ENCODE measurements at regions not wholly inside any gene's neighbourhood (a gene's known extent, or its start where the extent isn't known, plus 50 kb on each side); places are given as distances from the start of the nearest gene placed in this dataset.

- intact Hi-C loops (cut with DNase I) = no loop called here
- Histone ChIP-seq H3K36me3 (no peaks in the 10 kb centered on the region), H3K4me1 (peaks cover 6 to 7% (median 7%) of the 10 kb centered on the region in 4 donors), H3K9me3 (peaks cover 0 to 9% (median 3%) of the 10 kb centered on the region in 4 donors), H3K4me3 (no peak overlapping the region), H3K27me3 (no peaks in the 10 kb centered on the region), H3K27ac (replicated peaks in 1 of 4) (no peak overlapping the region)
- no peak for TF ChIP-seq CTCF (IDR thresholded peaks at IDR 0.05)
- TF ChIP-seq POLR2A (IDR thresholded peaks at IDR 0.05; ENCODE audit: low read depth) = no peak
- no peak for TF ChIP-seq EP300 (IDR thresholded peaks at IDR 0.05)
- no peak for TF ChIP-seq POLR2AphosphoS5 (IDR thresholded peaks at IDR 0.05)
- 81% methylated on average over 2 of the region's 2 CpGs for WGBS
- DNase-seq (ENCODE audit: extremely low spot score) = no peak
These were observed 121.3 kb upstream of the NUDT4 start for GRCh38 chr12:93256256-93256969.

- Histone ChIP-seq H3K36me3 (no peaks in the 10 kb centered on the region), H3K4me1 (peaks cover 0 to 2% (median under 1%) of the 10 kb centered on the region in 4 donors), H3K27ac (replicated peaks in 1 of 4) (no peak overlapping the region), H3K4me3 (no peak overlapping the region), H3K27me3 (no peaks in the 10 kb centered on the region), H3K9me3 (no peaks in the 10 kb centered on the region)
- 87% methylated on average over 5 of the region's 5 CpGs for WGBS
- no peak for DNase-seq (ENCODE audit: extremely low spot score)
- intact Hi-C loops (cut with DNase I) = no loop called here
- TF ChIP-seq EP300 (IDR thresholded peaks at IDR 0.05) (no peak), POLR2AphosphoS5 (IDR thresholded peaks at IDR 0.05) (no peak), CTCF (IDR thresholded peaks at IDR 0.05) (no peak), POLR2A (IDR thresholded peaks at IDR 0.05; ENCODE audit: low read depth) (no peak)
These were observed 116.1 kb upstream of the NUDT4 start for GRCh38 chr12:93261505-93262094.

- no peak overlapping the region for H3K27ac ChIP-seq (replicated peaks in 1 of 4)
- TF ChIP-seq EP300 (IDR thresholded peaks at IDR 0.05) = no peak
- TF ChIP-seq CTCF (IDR thresholded peaks at IDR 0.05) = no peak
- TF ChIP-seq POLR2AphosphoS5 (IDR thresholded peaks at IDR 0.05) = no peak
- TF ChIP-seq POLR2A (IDR thresholded peaks at IDR 0.05; ENCODE audit: low read depth) = no peak
- no peak overlapping the region for H3K4me3 ChIP-seq
- H3K9me3 ChIP-seq = peaks cover 0 to 4% (median 2%) of the 10 kb centered on the region in 4 donors
- H3K36me3 ChIP-seq = no peaks in the 10 kb centered on the region
- 98% methylated on average over 2 of the region's 2 CpGs for WGBS
- H3K4me1 ChIP-seq = no peaks in the 10 kb centered on the region
- intact Hi-C loops (cut with DNase I) = no loop called here
- H3K27me3 ChIP-seq = no peaks in the 10 kb centered on the region
- no peak for DNase-seq (ENCODE audit: extremely low spot score)
These were observed 104.7 kb upstream of the NUDT4 start for GRCh38 chr12:93272997-93273396.

DNA sequence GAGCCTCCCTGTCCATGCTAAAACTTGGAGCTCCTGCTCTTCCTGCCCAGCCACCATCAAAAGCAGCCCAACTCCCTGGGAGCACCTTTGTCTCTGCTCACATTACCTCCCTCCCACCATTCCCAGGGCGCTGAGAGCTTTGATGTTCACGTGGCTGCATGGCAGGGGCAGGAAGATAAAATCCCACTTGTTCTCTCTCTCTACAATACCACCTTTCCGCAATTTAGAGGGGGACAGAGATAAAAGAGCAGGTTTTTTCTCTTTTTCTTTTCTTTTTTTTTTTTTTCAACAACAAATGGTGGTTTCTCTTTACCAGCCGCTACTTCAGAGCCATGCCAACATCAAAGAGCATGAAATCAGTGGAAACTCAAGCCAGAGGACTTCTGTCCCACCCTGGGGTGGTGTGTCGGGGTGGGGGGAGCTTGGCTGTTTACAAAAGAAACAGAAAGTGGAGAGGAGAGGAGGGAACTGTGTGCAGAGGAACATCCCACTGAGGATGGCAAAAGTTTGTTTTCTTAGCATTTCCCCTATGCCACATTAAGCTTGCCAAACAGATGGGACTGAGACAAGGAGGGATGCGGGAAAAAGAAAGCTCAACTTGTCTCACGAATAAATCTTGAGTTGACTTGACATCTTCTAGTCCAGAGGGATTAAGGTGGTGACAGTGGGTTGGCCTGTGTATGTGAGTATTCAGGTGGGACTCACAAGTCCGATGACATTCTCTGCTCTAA, 103.7 kb upstream of the NUDT4 start:
- no peaks in the 10 kb centered on the region for H3K4me1 ChIP-seq
- peaks cover 0 to 4% (median 2%) of the 10 kb centered on the region in 4 donors for H3K9me3 ChIP-seq
- H3K27ac ChIP-seq (replicated peaks in 1 of 4) = no peak overlapping the region
- TF ChIP-seq POLR2AphosphoS5 (IDR thresholded peaks at IDR 0.05) = no peak
- TF ChIP-seq CTCF (IDR thresholded peaks at IDR 0.05) = no peak
- no peak for TF ChIP-seq POLR2A (IDR thresholded peaks at IDR 0.05; ENCODE audit: low read depth)
- no peak for TF ChIP-seq EP300 (IDR thresholded peaks at IDR 0.05)
- no peaks in the 10 kb centered on the region for H3K27me3 ChIP-seq
- no peak for DNase-seq (ENCODE audit: extremely low spot score)
- H3K36me3 ChIP-seq = no peaks in the 10 kb centered on the region
- 75% methylated on average over 8 of the region's 8 CpGs for WGBS
- H3K4me3 ChIP-seq = no peak overlapping the region
- intact Hi-C loops (cut with DNase I) = no loop called here

Data from esophagus muscularis mucosa (tissue), 4 donors.